ENCODE measurements at regions not wholly inside any gene's neighbourhood (a gene's known extent, or its start where the extent isn't known, plus 50 kb on each side); places are given as distances from the start of the nearest gene placed in this dataset.

- TF ChIP-seq CTCF (conservative IDR thresholded peaks at IDR 0.05 in 1 of 2, IDR thresholded peaks at IDR 0.05 in 1 of 2; ENCODE audit: extremely low read depth in 1 of 2, insufficient read depth in 1 of 2, low read depth in 1 of 2, low read length in 2 of 2), result no peak
- no peak for TF ChIP-seq EZH2 (IDR thresholded peaks at IDR 0.05; ENCODE audit: borderline replicate concordance, low read length)
Measured at GRCh38 chr11:115556984-115557383, 52.8 kb upstream of the CADM1 start.

Measured in mammary epithelial cell (primary cell).